HEK293T (cell line): ENCODE measurements at regions not wholly inside any gene's neighbourhood (a gene's known extent, or its start where the extent isn't known, plus 50 kb on each side); places are given as distances from the start of the nearest gene placed in this dataset.

Experiments used
- ARNT ChIP-seq: fragments of 450-650 bp; IDR thresholded peaks from 2 replicates; pipeline ENCODE4 v1.6.1; 2017; ENCODE audit warnings: mild to moderate bottlenecking
- BHLHE40 ChIP-seq: fragments of 450-650 bp; IDR thresholded peaks from 2 replicates; pipeline ENCODE4 v1.6.1; 2016; ENCODE audit warnings: mild to moderate bottlenecking, moderate library complexity, borderline replicate concordance
- CTBP1 ChIP-seq: fragments of 450-650 bp; IDR thresholded peaks from 2 replicates; pipeline ENCODE4 v1.6.1; 2016; ENCODE audit warnings: borderline replicate concordance
- ELF4 ChIP-seq: fragments of 450-650 bp; IDR thresholded peaks from 2 replicates; pipeline ENCODE4 v1.6.1; 2017; ENCODE audit warnings: antibody characterized with exemption
- FOXA1 ChIP-seq: fragments of 450-650 bp; IDR thresholded peaks from 2 replicates; pipeline ENCODE4 v1.6.1; 2016; ENCODE audit warnings: mild to moderate bottlenecking
- FOXK2 ChIP-seq: fragments of 450-650 bp; IDR thresholded peaks from 2 replicates; pipeline ENCODE4 v1.6.1; 2016; ENCODE audit warnings: mild to moderate bottlenecking
- FOXM1 ChIP-seq: fragments of 450-650 bp; IDR thresholded peaks from 2 replicates; pipeline ENCODE4 v1.6.1; 2017; ENCODE audit warnings: mild to moderate bottlenecking, borderline replicate concordance
- HDGF ChIP-seq: fragments of 450-650 bp; IDR thresholded peaks from 2 replicates; pipeline ENCODE4 v1.6.1; 2017; ENCODE audit warnings: antibody characterized with exemption, borderline replicate concordance
- L3MBTL2 ChIP-seq: fragments of 450-650 bp; conservative IDR thresholded peaks from 2 replicates; pipeline ENCODE4 v1.6.1; 2016; ENCODE audit warnings: mild to moderate bottlenecking
- LEF1 ChIP-seq: fragments of 450-650 bp; IDR thresholded peaks from 2 replicates; pipeline ENCODE4 v1.6.1; 2017; ENCODE audit warnings: mild to moderate bottlenecking, borderline replicate concordance
- NFRKB ChIP-seq: fragments of 450-650 bp; IDR thresholded peaks from 2 replicates; pipeline ENCODE4 v1.6.1; 2016; ENCODE audit warnings: mild to moderate bottlenecking, moderate library complexity
- SP1 ChIP-seq: fragments of 450-650 bp; IDR thresholded peaks from 2 replicates; pipeline ENCODE4 v1.6.1; 2017
- SUZ12 ChIP-seq: fragments of 450-650 bp; IDR thresholded peaks from 2 replicates; pipeline ENCODE4 v1.6.1; 2016; ENCODE audit warnings: mild to moderate bottlenecking
- TF ChIP-seq, protein P1 (sequence below): fragments of 450-650 bp; IDR thresholded peaks from 2 replicates; pipeline ENCODE4 v1.6.1; 2016

DNA sequence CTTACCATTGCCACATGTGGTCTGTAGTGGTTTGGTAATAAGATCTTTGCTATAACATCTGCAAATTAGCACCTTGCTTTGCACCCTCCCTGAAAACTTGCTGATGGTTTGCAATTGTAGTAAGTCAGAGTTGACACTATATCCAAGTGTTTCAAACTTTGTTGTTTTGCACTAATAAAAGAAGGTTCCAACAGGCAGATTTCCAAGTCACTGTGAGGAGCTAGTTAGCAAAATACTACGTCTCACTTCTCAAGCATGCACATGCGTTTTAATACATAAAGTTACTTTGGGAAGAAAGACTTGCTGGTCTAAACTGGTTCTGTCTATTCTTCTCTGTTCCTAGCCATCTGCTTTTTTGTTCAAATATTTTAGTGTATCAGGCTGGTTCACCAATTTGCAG is 103.7 kb upstream of the ZNF521 start:
- TF ChIP-seq SP1 (no peak), ELF4 (no peak), CTBP1 (no peak), SUZ12 (no peak), FOXK2 (no peak), FOXA1 (no peak), BHLHE40 (no peak), NFRKB (no peak), HDGF (no peak), ARNT (no peak), L3MBTL2 (no peak), FOXM1 (no peak), LEF1 (no peak)
- TF ChIP-seq, protein P1, sequence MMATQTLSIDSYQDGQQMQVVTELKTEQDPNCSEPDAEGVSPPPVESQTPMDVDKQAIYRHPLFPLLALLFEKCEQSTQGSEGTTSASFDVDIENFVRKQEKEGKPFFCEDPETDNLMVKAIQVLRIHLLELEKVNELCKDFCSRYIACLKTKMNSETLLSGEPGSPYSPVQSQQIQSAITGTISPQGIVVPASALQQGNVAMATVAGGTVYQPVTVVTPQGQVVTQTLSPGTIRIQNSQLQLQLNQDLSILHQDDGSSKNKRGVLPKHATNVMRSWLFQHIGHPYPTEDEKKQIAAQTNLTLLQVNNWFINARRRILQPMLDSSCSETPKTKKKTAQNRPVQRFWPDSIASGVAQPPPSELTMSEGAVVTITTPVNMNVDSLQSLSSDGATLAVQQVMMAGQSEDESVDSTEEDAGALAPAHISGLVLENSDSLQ = no peak
